Omental fat pad (tissue), 3 donors: ENCODE measurements at regions not wholly inside any gene's neighbourhood (a gene's known extent, or its start where the extent isn't known, plus 50 kb on each side); places are given as distances from the start of the nearest gene placed in this dataset.

ENCODE experiments used
- ATAC-seq: fragments of 150-250 bp; one replicate; pipeline ENCODE4 v1.9.1; 2016; ENCODE audit warnings: mild to moderate bottlenecking, moderate library complexity; ENCODE audit not compliant: low FRiP score
- DNase-seq: peaks from one replicate; pipeline ENCODE4 v3.0.0-alpha.2; 2019; ENCODE audit warnings: low spot score
- TF ChIP-seq, protein P1 (sequence below), 3 donors: fragments of 450-650 bp; IDR thresholded peaks; one replicate each; pipeline ENCODE4 v1.5.1; 2016 to 2017; ENCODE audit warnings: antibody characterized with exemption in 3 of 3, mild to moderate bottlenecking in 3 of 3, moderate library complexity in 2 of 3

DNA sequence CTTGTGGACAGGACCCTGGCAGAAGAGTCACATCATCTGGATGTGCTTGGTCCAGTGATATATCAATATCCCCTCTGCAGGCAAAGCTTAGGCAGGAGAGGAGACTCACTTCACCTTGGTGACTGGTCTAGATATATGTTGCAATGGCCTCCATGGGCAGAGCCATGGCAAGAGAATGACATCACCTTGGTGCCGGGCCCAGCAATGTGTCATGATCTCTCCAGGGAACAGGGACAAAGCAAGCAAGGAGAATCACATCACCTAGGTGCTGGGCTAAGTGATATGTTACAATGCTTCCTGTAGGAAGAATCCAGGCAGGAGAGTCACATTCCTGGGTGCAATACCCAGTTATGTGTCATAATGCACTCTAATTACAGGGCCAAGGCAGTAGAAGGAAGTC is 2106.2 kb downstream of the TP53TG3F start:
- DNase-seq = no peak
- TF ChIP-seq, protein P1, sequence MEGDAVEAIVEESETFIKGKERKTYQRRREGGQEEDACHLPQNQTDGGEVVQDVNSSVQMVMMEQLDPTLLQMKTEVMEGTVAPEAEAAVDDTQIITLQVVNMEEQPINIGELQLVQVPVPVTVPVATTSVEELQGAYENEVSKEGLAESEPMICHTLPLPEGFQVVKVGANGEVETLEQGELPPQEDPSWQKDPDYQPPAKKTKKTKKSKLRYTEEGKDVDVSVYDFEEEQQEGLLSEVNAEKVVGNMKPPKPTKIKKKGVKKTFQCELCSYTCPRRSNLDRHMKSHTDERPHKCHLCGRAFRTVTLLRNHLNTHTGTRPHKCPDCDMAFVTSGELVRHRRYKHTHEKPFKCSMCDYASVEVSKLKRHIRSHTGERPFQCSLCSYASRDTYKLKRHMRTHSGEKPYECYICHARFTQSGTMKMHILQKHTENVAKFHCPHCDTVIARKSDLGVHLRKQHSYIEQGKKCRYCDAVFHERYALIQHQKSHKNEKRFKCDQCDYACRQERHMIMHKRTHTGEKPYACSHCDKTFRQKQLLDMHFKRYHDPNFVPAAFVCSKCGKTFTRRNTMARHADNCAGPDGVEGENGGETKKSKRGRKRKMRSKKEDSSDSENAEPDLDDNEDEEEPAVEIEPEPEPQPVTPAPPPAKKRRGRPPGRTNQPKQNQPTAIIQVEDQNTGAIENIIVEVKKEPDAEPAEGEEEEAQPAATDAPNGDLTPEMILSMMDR (IDR thresholded peaks at IDR 0.05) = no peak
- ATAC-seq = no peak

DNA sequence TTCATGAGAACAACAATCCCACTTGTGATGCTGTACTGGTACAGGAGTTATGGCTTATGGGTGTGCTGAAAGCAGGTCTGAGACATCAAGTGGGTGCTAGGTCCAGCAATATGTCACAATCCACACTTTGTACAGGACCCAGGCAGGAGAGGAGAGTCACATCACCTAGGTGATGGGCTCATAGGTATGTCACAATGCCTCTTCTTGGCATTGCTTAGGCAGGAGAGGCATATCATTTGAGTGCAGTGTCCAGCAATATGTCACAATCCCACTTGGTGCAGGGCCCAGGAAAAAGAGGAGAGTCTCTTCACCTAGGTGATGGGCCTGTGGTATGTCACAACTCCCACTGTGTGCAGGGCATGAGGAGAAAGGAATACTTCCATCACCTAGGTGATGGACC is 2110.0 kb downstream of the TP53TG3F start:
- TF ChIP-seq, protein P1 (IDR thresholded peaks at IDR 0.05) = no peak
- ATAC-seq = no peak
- no peak for DNase-seq

DNA sequence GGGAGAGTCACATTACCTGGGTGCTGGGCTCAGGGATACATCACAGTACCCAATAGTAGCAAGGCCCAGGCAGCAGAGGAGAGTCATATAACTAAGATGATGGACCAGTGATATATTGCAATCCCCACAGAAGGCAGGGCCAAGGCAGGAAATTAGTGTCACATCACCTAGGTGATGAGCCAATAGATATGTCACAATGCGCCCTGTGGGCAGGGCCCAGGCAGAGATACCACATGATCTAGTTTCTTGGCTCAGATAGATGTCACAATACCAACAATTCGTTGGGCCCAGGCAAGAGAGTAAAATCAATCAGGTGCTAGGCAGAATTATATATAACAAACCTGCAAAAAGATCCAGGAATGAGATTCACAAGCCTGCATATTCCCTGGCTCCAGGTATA is 2111.5 kb downstream of the TP53TG3F start:
- DNase-seq = no peak
- TF ChIP-seq, protein P1 (IDR thresholded peaks at IDR 0.05) = no peak
- ATAC-seq = no peak

DNA sequence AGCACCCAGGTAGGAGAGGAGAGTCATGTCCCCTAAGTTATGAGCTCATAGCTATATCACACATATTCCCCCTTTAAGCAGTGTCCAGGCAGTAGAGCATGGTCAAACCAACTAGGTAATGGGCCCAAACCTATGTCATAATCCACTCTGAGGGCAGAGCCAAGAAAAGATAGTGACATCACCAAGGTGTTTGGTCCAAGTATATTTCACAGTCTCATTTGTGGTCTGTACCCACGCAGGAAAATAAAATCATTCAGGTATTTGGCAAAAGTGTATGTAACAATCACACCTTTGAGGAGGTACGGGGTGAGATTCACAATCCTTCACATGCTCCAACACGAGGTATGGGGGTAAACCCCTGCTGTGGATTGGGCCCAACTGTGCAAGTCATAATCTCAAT is 2112.8 kb downstream of the TP53TG3F start:
- ATAC-seq (no peak), DNase-seq (no peak)
- TF ChIP-seq, protein P1 (IDR thresholded peaks at IDR 0.05) = no peak

DNA sequence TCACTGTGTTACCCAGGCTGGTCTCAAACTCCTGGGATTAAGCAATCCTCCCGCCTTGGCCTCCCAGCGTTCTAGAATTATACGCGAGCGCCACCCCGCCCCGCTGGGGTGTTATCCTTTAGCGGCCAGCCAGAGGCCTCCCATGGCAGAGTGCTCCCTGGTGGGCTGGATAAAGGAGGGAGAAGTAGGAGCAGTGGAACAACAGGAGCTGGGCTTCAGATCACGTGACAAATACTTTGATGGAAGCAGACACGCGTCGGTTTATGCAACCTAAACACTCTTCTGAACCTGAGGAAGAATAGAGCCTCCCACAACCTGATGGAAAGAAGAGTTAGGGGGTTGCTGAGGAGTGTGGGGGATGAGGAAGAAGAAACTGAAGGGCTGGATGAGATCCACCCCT is 2114.0 kb downstream of the TP53TG3F start:
- ATAC-seq = no peak
- TF ChIP-seq, protein P1 (IDR thresholded peaks at IDR 0.05) = no peak
- DNase-seq = no peak

DNA sequence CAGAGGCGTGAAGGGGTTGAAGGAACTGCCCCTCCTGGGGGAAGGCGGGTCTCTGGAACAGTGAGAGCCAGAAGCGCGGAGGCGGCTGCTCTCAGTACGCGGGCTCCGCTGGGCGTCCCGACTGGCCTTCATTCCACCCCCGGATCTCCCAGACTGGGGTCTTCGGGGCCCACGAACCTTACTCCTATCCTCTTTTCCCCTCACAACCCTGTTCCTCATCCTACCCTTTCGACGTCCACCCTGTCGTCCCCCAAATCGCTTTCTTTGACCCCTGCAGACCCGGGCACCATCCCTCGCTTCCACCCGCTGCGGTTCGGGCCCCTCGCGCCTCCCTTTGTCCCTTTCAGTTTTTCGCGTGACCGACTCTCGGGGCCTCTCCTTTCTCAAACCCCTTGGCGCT is 2114.6 kb downstream of the TP53TG3F start:
- ATAC-seq = no peak
- TF ChIP-seq, protein P1 (IDR thresholded peaks at IDR 0.05) = no peak

DNA sequence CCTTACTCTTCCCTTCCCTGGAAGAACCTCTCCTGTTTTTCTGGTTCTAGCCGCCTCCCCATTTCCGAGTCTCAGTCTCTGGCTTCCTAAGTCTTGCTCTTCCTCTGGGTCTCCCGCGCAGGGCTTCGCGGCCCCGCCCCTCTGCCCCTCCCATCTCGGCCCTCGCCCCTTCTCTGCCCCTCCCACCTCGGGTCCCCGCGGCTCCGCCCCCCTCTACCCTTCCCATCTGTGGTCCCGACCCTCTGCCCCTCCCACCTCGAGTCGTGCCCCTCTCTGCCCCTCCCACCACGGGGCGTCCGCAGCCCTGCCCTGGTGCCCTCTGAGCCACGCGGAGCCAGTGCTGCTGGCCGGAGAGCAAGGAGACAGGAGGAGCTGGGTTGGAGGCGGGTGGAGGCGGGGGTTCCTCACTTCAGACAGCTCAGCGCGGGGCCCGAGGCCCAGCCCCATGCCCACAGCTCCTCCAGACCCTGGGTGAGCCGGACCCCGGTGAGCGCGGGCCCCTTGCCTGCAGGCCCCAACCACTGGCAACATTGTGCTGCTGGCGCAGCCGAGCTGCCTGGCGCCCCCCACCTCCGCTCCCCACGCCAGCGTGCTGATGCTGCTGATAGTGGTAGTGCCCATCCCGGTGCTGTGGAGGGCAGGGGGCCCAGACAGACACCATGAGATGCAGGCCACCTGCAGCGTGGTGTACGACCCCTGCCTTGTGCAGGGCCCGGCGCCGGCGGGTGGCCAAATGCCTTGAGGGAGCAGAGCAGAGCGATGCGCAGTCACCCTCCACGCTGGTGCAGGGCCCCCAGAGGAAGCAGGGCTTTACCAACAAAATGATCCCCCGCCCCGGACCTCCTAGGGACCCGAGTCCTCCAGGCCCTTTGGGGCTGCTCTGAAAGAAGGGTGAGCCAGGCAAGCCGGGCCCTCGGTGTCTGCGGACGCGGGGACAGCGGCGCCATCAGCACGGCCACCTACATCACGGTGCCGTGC is 2115.3 kb downstream of the TP53TG3F start:
- TF ChIP-seq, protein P1 (IDR thresholded peaks at IDR 0.05) = no peak
- no peak for DNase-seq
- ATAC-seq = no peak

More for the DNA sequence above, 2114.6 kb downstream of the TP53TG3F start:
- DNase-seq = no peak
